GM19455 (cell line): ENCODE measurements at regions not wholly inside any gene's neighbourhood (a gene's known extent, or its start where the extent isn't known, plus 50 kb on each side); places are given as distances from the start of the nearest gene placed in this dataset.

Source experiments
- ATAC-seq: cut with Tn5 transposase; IDR thresholded peaks from one replicate; pipeline ENCODE4 v1.9.1; 2021; ENCODE audit not compliant: unreplicated experiment

GRCh38 chr11:122186439-122187080, 70.5 kb upstream of the BLID start:
- ATAC-seq: no peak

GRCh38 chr11:122183933-122184332, 67.9 kb upstream of the BLID start:
- ATAC-seq: no peak

GRCh38 chr11:122181893-122182292, 65.9 kb upstream of the BLID start:
- ATAC-seq: no peak

GRCh38 chr11:122181372-122181771, 65.4 kb upstream of the BLID start:
- ATAC-seq: no peak

GRCh38 chr11:122179961-122180834, 64.2 kb upstream of the BLID start:
- ATAC-seq: no peak

- no peak for ATAC-seq
These were observed 62.8 kb upstream of the BLID start for GRCh38 chr11:122178795-122179194.

GRCh38 chr11:122177238-122177637, 61.2 kb upstream of the BLID start:
- no peak for ATAC-seq

- no peak for ATAC-seq
These were observed 60.6 kb upstream of the BLID start for GRCh38 chr11:122176651-122177050.

- ATAC-seq: no peak
These were observed 59.3 kb upstream of the BLID start for GRCh38 chr11:122175306-122175705.

GRCh38 chr11:122173587-122173986, 57.6 kb upstream of the BLID start:
- no peak for ATAC-seq

GRCh38 chr11:122173074-122173450, 57.0 kb upstream of the BLID start:
- ATAC-seq: no peak

- ATAC-seq: no peak
These were observed 56.5 kb upstream of the BLID start for GRCh38 chr11:122172352-122173073.

GRCh38 chr11:122170815-122171475, 54.9 kb upstream of the BLID start:
- ATAC-seq: no peak

GRCh38 chr11:122168218-122168617, 52.2 kb upstream of the BLID start:
- no peak for ATAC-seq

GRCh38 chr11:122167100-122167499, 51.1 kb upstream of the BLID start:
- ATAC-seq: no peak

GRCh38 chr11:122165607-122166371, 49.8 kb upstream of the BLID start:
- ATAC-seq: no peak
